Liver (tissue), 8 donors: ENCODE measurements at regions not wholly inside any gene's neighbourhood (a gene's known extent, or its start where the extent isn't known, plus 50 kb on each side); places are given as distances from the start of the nearest gene placed in this dataset.

Source experiments
- DNase-seq: peaks from one replicate; pipeline ENCODE4 v3.0.0-alpha.2; 2017; ENCODE audit warnings: low spot score
- H3K27ac ChIP-seq, 2 donors: one replicate each; pipeline ENCODE4 v1.7.0; 2013; ENCODE audit warnings: inconsistent platforms in 2 of 2, low read length in 2 of 2, control low read depth in 1 of 2, low read depth in 1 of 2, mild to moderate bottlenecking in 1 of 2
- H3K27me3 ChIP-seq, 4 donors: one replicate each; pipeline versions ENCODE4 v1.6.1 to v1.7.0; 2013; ENCODE audit warnings: low read length in 3 of 4, inconsistent platforms in 1 of 4, mild to moderate bottlenecking in 1 of 4, moderate library complexity in 1 of 4; ENCODE audit not compliant: control insufficient read depth in 4 of 4, insufficient read depth in 4 of 4
- H3K36me3 ChIP-seq, 4 donors: one replicate each; pipeline versions ENCODE4 v1.6.1 to v1.7.0; 2013; ENCODE audit warnings: low read length in 3 of 4, mild to moderate bottlenecking in 3 of 4, low read depth in 1 of 4, moderate library complexity in 1 of 4; ENCODE audit not compliant: control insufficient read depth in 4 of 4, insufficient read depth in 3 of 4
- H3K4me1 ChIP-seq, 4 donors: one replicate each; pipeline versions ENCODE4 v1.6.1 to v1.7.0; 2013; ENCODE audit warnings: low read length in 3 of 4, mild to moderate bottlenecking in 3 of 4, moderate library complexity in 1 of 4; ENCODE audit not compliant: control insufficient read depth in 4 of 4, insufficient read depth in 4 of 4
- H3K4me3 ChIP-seq, 3 donors: one replicate each; pipeline versions ENCODE4 v1.6.1 to v1.7.0; 2013; ENCODE audit warnings: low read length in 3 of 3, control low read depth in 1 of 3, low read depth in 1 of 3, mild to moderate bottlenecking in 1 of 3
- H3K9ac ChIP-seq, 2 donors: one replicate each; pipeline ENCODE4 v1.7.0; 2013; ENCODE audit warnings: low read length in 2 of 2, mild to moderate bottlenecking in 2 of 2, moderate library complexity in 2 of 2, control low read depth in 1 of 2, low read depth in 1 of 2
- H3K9me3 ChIP-seq, 4 donors: one replicate each; pipeline versions ENCODE4 v1.6.1 to v1.7.0; 2013; ENCODE audit warnings: low read length in 3 of 4; ENCODE audit not compliant: control insufficient read depth in 4 of 4
- EGR1 ChIP-seq, 2 donors: IDR thresholded peaks; 2 replicates each; pipeline ENCODE4 v1.6.1; 2016 to 2018; ENCODE audit warnings: antibody characterized with exemption in 2 of 2, low read depth in 2 of 2
- FOXA1 ChIP-seq: IDR thresholded peaks from 2 replicates; pipeline ENCODE4 v1.6.1; 2016; ENCODE audit warnings: antibody characterized with exemption
- FOXA2 ChIP-seq: IDR thresholded peaks from 2 replicates; pipeline ENCODE4 v1.6.1; 2016; ENCODE audit warnings: antibody characterized with exemption
- GABPA ChIP-seq, 2 donors: IDR thresholded peaks in 1 of 2; conservative IDR thresholded peaks in 1 of 2; 2 replicates each; pipeline ENCODE4 v1.6.1; 2016; ENCODE audit warnings: antibody characterized with exemption in 2 of 2, mild to moderate bottlenecking in 1 of 2, moderate library complexity in 1 of 2
- HNF4A ChIP-seq, 2 donors: conservative IDR thresholded peaks; 2 replicates each; pipeline ENCODE4 v1.6.1; 2016; ENCODE audit warnings: antibody characterized with exemption in 2 of 2, mild to moderate bottlenecking in 2 of 2
- HNF4G ChIP-seq: IDR thresholded peaks from 2 replicates; pipeline ENCODE4 v1.6.1; 2016; ENCODE audit warnings: antibody characterized with exemption
- JUND ChIP-seq, 2 donors: IDR thresholded peaks; 2 replicates each; pipeline ENCODE4 v1.6.1; 2016; ENCODE audit warnings: antibody characterized with exemption in 2 of 2
- NR2F2 ChIP-seq: IDR thresholded peaks from 2 replicates; pipeline ENCODE4 v1.6.1; 2016; ENCODE audit warnings: antibody characterized with exemption
- RAD21 ChIP-seq, 2 donors: IDR thresholded peaks; 2 replicates each; pipeline ENCODE4 v1.6.1; 2016; ENCODE audit warnings: antibody characterized with exemption in 2 of 2, mild to moderate bottlenecking in 2 of 2
- RXRA ChIP-seq, 2 donors: IDR thresholded peaks; 2 replicates each; pipeline ENCODE4 v1.6.1; 2017 to 2018; ENCODE audit warnings: antibody characterized with exemption in 2 of 2, mild to moderate bottlenecking in 1 of 2
- SP1 ChIP-seq: IDR thresholded peaks from 2 replicates; pipeline ENCODE4 v1.6.1; 2018; ENCODE audit warnings: antibody characterized with exemption, mild to moderate bottlenecking
- TAF1 ChIP-seq: conservative IDR thresholded peaks from 2 replicates; pipeline ENCODE4 v1.6.1; 2016; ENCODE audit warnings: antibody characterized with exemption, mild to moderate bottlenecking
- YY1 ChIP-seq: IDR thresholded peaks from 2 replicates; pipeline ENCODE4 v1.6.1; 2016; ENCODE audit warnings: antibody characterized with exemption, mild to moderate bottlenecking
- WGBS: extraction: QIAGEN DNeasy Blood & Tissue Kit; methylation state at CpG from one replicate; pipeline ENCODE4 v1.1.7; 2013; 5-methylcytosine and 5-hydroxymethylcytosine counted together
- TF ChIP-seq, protein P1 (sequence below): IDR thresholded peaks from 2 replicates; pipeline ENCODE4 v1.6.1; 2016; ENCODE audit warnings: antibody characterized with exemption
- TF ChIP-seq, protein P2 (sequence below): IDR thresholded peaks from 2 replicates; pipeline ENCODE4 v1.6.1; 2016; ENCODE audit warnings: antibody characterized with exemption
- TF ChIP-seq, protein P3 (sequence below): fragments of 150-350 bp; IDR thresholded peaks from 2 replicates; pipeline ENCODE4 v1.5.1; 2017; ENCODE audit warnings: improper control_type of control experiment, low read depth, low read length; ENCODE audit not compliant: missing input control
- TF ChIP-seq, protein P4 (sequence below): IDR thresholded peaks from 2 replicates; pipeline ENCODE4 v1.6.1; 2016; ENCODE audit warnings: antibody characterized with exemption, mild to moderate bottlenecking
- TF ChIP-seq, protein P5 (sequence below): IDR thresholded peaks from 2 replicates; pipeline ENCODE4 v1.6.1; 2016; ENCODE audit warnings: antibody characterized with exemption
- donor health status: healthy.
- donor health status: healthy.
- donor health status: healthy.
- donor health status: healthy.
- donor health status: healthy.

DNA sequence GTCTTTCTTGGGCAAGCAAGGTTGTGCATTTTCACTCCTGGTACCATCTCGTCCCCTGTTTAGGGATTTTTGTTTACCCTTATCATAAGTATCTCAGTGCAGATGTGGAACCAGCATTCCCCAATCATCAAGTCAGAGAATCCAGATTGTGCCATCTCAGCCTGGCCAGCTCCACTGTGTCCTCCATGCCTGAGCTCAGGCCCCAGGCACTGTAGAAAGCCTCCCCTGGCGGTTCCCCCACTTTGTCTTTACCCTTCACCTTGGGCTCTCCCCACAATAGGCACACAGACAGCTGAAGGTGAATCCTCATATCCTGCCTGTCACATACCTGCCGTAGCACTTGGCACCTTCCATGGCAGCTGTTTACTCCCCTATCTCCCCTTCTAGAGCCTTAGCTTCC, 264.7 kb upstream of the NFE2L3 start:
- 79% methylated on average over 3 of the region's 3 CpGs for WGBS
- TF ChIP-seq FOXA2 (no peak), HNF4A (conservative IDR thresholded peaks at IDR 0.05) (no peak), JUND (IDR thresholded peaks at IDR 0.05) (no peak), SP1 (no peak)
- TF ChIP-seq, protein P1, sequence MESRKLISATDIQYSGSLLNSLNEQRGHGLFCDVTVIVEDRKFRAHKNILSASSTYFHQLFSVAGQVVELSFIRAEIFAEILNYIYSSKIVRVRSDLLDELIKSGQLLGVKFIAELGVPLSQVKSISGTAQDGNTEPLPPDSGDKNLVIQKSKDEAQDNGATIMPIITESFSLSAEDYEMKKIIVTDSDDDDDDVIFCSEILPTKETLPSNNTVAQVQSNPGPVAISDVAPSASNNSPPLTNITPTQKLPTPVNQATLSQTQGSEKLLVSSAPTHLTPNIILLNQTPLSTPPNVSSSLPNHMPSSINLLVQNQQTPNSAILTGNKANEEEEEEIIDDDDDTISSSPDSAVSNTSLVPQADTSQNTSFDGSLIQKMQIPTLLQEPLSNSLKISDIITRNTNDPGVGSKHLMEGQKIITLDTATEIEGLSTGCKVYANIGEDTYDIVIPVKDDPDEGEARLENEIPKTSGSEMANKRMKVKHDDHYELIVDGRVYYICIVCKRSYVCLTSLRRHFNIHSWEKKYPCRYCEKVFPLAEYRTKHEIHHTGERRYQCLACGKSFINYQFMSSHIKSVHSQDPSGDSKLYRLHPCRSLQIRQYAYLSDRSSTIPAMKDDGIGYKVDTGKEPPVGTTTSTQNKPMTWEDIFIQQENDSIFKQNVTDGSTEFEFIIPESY, result no peak
- no peak overlapping the region for H3K9ac ChIP-seq
- no peak for DNase-seq
- no peak overlapping the region for H3K27ac ChIP-seq
- H3K27me3 ChIP-seq, result peaks cover 0 to 12% (median 4%) of the 10 kb centered on the region in 4 donors
- no peaks in the 10 kb centered on the region for H3K9me3 ChIP-seq
- no peak overlapping the region for H3K4me3 ChIP-seq
- no peaks in the 10 kb centered on the region for H3K4me1 ChIP-seq
- H3K36me3 ChIP-seq, result no peaks in the 10 kb centered on the region

DNA sequence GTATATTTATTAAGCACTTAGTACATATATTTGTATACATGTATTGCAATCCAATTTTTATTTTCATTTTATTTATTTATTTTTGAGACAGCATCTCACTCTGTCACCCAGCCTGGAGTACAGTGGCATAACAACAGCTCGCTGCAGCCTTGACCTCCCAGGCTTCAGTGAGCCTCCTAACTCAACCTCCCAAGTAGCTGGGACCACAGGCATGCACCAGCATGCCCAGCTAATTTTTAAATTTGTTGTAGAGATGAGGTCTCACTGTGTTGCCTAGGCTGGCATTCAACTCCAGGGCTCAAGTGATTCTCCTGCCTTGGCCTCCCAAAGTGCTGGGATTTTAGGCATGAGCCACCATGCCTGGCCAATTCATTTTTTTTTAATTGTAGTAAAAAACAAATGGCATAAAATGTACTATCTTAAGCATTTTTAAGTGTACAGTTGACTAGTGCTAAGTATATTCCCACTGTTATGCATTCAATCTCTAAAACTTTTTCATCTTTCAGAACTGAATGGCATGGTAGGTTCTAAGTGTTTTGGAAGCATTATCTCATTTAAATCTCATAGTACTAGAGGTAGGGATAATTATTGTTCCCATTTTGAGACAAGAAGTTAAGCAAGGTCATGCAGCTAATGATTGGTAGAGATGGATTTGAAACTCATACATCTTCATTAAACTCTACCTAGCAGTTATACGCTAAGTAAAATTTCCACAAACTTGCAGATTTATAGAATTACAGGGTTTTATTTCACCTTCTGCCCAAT, 264.0 kb upstream of the NFE2L3 start:
- H3K27me3 ChIP-seq, result peaks cover 0 to 9% (median 4%) of the 10 kb centered on the region in 4 donors

More for the DNA sequence above, 264.0 kb upstream of the NFE2L3 start:
- TF ChIP-seq, protein P1, result no peak
- TF ChIP-seq JUND (IDR thresholded peaks at IDR 0.05) (no peak), GABPA (IDR thresholded peaks at IDR 0.05 in 1 of 2, conservative IDR thresholded peaks at IDR 0.05 in 1 of 2) (no peak), SP1 (no peak), RAD21 (IDR thresholded peaks at IDR 0.05) (no peak), EGR1 (IDR thresholded peaks at IDR 0.05; ENCODE audit: low read depth in 2 of 2) (no peak), RXRA (IDR thresholded peaks at IDR 0.05) (no peak), HNF4A (conservative IDR thresholded peaks at IDR 0.05) (no peak), HNF4G (no peak), FOXA2 (no peak), FOXA1 (no peak), TAF1 (no peak), YY1 (no peak), NR2F2 (no peak)
- TF ChIP-seq, protein P2, sequence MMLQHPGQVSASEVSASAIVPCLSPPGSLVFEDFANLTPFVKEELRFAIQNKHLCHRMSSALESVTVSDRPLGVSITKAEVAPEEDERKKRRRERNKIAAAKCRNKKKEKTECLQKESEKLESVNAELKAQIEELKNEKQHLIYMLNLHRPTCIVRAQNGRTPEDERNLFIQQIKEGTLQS, result no peak
- TF ChIP-seq, protein P3, sequence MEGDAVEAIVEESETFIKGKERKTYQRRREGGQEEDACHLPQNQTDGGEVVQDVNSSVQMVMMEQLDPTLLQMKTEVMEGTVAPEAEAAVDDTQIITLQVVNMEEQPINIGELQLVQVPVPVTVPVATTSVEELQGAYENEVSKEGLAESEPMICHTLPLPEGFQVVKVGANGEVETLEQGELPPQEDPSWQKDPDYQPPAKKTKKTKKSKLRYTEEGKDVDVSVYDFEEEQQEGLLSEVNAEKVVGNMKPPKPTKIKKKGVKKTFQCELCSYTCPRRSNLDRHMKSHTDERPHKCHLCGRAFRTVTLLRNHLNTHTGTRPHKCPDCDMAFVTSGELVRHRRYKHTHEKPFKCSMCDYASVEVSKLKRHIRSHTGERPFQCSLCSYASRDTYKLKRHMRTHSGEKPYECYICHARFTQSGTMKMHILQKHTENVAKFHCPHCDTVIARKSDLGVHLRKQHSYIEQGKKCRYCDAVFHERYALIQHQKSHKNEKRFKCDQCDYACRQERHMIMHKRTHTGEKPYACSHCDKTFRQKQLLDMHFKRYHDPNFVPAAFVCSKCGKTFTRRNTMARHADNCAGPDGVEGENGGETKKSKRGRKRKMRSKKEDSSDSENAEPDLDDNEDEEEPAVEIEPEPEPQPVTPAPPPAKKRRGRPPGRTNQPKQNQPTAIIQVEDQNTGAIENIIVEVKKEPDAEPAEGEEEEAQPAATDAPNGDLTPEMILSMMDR, result no peak
- TF ChIP-seq, protein P4, sequence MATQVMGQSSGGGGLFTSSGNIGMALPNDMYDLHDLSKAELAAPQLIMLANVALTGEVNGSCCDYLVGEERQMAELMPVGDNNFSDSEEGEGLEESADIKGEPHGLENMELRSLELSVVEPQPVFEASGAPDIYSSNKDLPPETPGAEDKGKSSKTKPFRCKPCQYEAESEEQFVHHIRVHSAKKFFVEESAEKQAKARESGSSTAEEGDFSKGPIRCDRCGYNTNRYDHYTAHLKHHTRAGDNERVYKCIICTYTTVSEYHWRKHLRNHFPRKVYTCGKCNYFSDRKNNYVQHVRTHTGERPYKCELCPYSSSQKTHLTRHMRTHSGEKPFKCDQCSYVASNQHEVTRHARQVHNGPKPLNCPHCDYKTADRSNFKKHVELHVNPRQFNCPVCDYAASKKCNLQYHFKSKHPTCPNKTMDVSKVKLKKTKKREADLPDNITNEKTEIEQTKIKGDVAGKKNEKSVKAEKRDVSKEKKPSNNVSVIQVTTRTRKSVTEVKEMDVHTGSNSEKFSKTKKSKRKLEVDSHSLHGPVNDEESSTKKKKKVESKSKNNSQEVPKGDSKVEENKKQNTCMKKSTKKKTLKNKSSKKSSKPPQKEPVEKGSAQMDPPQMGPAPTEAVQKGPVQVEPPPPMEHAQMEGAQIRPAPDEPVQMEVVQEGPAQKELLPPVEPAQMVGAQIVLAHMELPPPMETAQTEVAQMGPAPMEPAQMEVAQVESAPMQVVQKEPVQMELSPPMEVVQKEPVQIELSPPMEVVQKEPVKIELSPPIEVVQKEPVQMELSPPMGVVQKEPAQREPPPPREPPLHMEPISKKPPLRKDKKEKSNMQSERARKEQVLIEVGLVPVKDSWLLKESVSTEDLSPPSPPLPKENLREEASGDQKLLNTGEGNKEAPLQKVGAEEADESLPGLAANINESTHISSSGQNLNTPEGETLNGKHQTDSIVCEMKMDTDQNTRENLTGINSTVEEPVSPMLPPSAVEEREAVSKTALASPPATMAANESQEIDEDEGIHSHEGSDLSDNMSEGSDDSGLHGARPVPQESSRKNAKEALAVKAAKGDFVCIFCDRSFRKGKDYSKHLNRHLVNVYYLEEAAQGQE, result no peak
- TF ChIP-seq, protein P5, sequence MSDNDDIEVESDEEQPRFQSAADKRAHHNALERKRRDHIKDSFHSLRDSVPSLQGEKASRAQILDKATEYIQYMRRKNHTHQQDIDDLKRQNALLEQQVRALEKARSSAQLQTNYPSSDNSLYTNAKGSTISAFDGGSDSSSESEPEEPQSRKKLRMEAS, result no peak
- Histone ChIP-seq H3K4me1 (peaks cover 0 to 1% (median 0%) of the 10 kb centered on the region in 4 donors), H3K36me3 (no peaks in the 10 kb centered on the region), H3K9ac (no peak overlapping the region), H3K4me3 (no peak overlapping the region), H3K27ac (no peak overlapping the region), H3K9me3 (no peaks in the 10 kb centered on the region)
- WGBS, result 96% methylated on average over 2 of the region's 2 CpGs
- no peak for DNase-seq
